ENCODE measurements at regions not wholly inside any gene's neighbourhood (a gene's known extent, or its start where the extent isn't known, plus 50 kb on each side); places are given as distances from the start of the nearest gene placed in this dataset.

DNA sequence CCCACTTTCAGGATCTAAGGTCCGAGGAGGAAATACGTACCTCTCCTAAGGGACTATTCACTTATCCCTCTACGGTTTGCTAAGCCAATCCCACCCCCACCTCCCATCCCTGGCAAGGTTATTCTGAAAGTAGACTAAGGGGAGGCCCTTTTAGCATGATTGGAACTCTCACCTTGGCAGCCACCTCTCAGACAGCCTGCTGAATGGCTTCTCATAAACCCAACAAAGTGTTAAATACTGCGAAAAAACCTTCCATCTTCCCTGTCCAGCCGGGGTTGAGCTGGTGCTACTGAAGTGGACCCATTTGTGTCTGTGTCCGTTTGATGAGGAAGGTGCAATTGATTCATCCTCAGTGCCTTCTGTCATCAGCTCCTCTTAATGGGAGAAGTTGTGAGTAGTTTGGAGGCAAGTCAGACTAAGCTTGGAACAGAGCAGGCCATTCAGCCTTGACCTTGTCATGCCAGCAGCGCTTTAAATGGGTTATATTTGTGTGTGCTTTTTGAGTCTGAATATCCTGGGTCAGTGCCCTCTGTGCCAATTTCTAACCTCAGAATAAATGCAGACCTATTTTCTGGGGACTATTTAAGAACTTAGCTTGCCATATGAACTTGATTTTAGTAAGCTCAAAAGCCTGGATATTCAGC, 476.3 kb upstream of the ZNF608 start:
- 73 to 80% methylated on average over 4 to 7 of the region's 7 CpGs for WGBS, 2 donors (ENCODE audit: low coverage in 1 of 2)
- in situ Hi-C loops (cut with MboI; ENCODE audit: low pct_ligation_motif_present in 1 of 4, low pct_unique_long_range_greater_than_20kb in 1 of 4, low sequenced_read_pairs in 3 of 4) = no loop called here

DNA sequence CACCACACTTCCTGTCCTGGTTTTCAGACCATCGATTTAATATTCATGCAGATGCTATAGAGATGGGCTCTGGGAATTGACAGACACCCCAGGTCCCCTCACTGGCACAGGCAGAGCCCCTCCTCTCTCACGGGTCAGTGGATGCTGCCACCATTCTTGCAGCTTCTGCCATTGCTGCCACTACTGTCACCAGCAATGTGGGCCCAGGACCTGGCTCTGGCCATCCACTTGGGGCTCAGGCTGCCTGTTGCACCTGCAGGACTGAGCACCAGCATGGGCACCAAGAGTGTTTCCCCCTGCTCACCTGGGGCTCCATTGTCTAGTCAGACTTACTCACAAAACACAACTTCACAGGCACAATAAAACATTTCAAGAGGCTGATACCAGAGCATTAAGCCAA, 479.0 kb upstream of the ZNF608 start:
- Histone ChIP-seq H3K27ac (no peak overlapping the region), H3K27me3 (no peaks in the 10 kb centered on the region), H3K4me3 (no peak overlapping the region), H3K4me1 (no peaks in the 10 kb centered on the region), H3K36me3 (no peaks in the 10 kb centered on the region), H3K9me3 (no peaks in the 10 kb centered on the region)
- no peak for TF ChIP-seq POLR2A (IDR thresholded peaks at IDR 0.05)
- TF ChIP-seq, protein P1, sequence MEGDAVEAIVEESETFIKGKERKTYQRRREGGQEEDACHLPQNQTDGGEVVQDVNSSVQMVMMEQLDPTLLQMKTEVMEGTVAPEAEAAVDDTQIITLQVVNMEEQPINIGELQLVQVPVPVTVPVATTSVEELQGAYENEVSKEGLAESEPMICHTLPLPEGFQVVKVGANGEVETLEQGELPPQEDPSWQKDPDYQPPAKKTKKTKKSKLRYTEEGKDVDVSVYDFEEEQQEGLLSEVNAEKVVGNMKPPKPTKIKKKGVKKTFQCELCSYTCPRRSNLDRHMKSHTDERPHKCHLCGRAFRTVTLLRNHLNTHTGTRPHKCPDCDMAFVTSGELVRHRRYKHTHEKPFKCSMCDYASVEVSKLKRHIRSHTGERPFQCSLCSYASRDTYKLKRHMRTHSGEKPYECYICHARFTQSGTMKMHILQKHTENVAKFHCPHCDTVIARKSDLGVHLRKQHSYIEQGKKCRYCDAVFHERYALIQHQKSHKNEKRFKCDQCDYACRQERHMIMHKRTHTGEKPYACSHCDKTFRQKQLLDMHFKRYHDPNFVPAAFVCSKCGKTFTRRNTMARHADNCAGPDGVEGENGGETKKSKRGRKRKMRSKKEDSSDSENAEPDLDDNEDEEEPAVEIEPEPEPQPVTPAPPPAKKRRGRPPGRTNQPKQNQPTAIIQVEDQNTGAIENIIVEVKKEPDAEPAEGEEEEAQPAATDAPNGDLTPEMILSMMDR (IDR thresholded peaks at IDR 0.05) = no peak
- no peak for TF ChIP-seq EP300 (IDR thresholded peaks at IDR 0.05; ENCODE audit: low read depth)
- TF ChIP-seq POLR2AphosphoS5 (IDR thresholded peaks at IDR 0.05) = no peak
- DNase-seq = no peak
- in situ Hi-C loops (cut with MboI; ENCODE audit: low pct_ligation_motif_present in 1 of 4, low pct_unique_long_range_greater_than_20kb in 1 of 4, low sequenced_read_pairs in 3 of 4) (no loop called here), intact Hi-C loops (cut with DNase I; ENCODE audit: low total_unique reads) (no loop called here)
- 40 to 41% methylated on average over 2 of the region's 2 CpGs for WGBS, 2 donors (ENCODE audit: low coverage in 1 of 2)

More for the DNA sequence above, 476.3 kb upstream of the ZNF608 start:
- Histone ChIP-seq H3K4me3 (no peak overlapping the region), H3K4me1 (no peaks in the 10 kb centered on the region), H3K27me3 (no peaks in the 10 kb centered on the region), H3K9me3 (no peaks in the 10 kb centered on the region), H3K36me3 (no peaks in the 10 kb centered on the region), H3K27ac (no peak overlapping the region)
- no peak for DNase-seq
- TF ChIP-seq POLR2A (IDR thresholded peaks at IDR 0.05) = no peak
- TF ChIP-seq, protein P1 (IDR thresholded peaks at IDR 0.05) = no peak
- TF ChIP-seq EP300 (IDR thresholded peaks at IDR 0.05; ENCODE audit: low read depth) = no peak
- no peak for TF ChIP-seq POLR2AphosphoS5 (IDR thresholded peaks at IDR 0.05)
- intact Hi-C loops (cut with DNase I; ENCODE audit: low total_unique reads) = no loop called here

DNA sequence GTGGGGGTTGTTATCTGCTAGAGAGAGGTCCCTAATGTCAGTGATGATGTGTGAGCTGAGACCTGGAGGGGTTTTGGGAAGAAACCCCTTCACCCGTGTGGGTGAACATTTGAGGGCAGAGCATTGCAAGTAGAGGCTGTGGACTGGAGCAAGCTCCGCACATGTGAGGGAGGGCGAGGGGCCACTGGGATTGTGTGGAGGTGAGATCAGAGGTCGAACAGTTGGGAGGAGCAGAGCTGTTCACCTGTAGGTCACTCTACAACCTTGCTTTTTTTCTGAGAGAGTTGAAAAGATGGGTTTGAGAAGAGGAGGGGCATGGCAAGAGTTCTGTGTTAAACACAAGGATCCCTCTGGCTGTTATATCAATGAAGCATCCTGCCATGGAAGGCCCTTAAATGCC, 480.4 kb upstream of the ZNF608 start:
- H3K27ac ChIP-seq = no peak overlapping the region
- in situ Hi-C loops (cut with MboI; ENCODE audit: low pct_ligation_motif_present in 1 of 4, low pct_unique_long_range_greater_than_20kb in 1 of 4, low sequenced_read_pairs in 3 of 4) (no loop called here), intact Hi-C loops (cut with DNase I; ENCODE audit: low total_unique reads) (no loop called here)
- no peaks in the 10 kb centered on the region for H3K9me3 ChIP-seq
- TF ChIP-seq POLR2AphosphoS5 (IDR thresholded peaks at IDR 0.05) (no peak), POLR2A (IDR thresholded peaks at IDR 0.05) (no peak), EP300 (IDR thresholded peaks at IDR 0.05; ENCODE audit: low read depth) (no peak)
- TF ChIP-seq, protein P1 (IDR thresholded peaks at IDR 0.05) = no peak
- H3K4me1 ChIP-seq = no peaks in the 10 kb centered on the region
- H3K4me3 ChIP-seq = no peak overlapping the region
- no peaks in the 10 kb centered on the region for H3K36me3 ChIP-seq
- DNase-seq = no peak
- WGBS, 2 donors (ENCODE audit: low coverage in 1 of 2) = 97% methylated on average over 4 of the region's 4 CpGs; no CpG with 5 or more reads in 1 of the 2 donors
- no peaks in the 10 kb centered on the region for H3K27me3 ChIP-seq

DNA sequence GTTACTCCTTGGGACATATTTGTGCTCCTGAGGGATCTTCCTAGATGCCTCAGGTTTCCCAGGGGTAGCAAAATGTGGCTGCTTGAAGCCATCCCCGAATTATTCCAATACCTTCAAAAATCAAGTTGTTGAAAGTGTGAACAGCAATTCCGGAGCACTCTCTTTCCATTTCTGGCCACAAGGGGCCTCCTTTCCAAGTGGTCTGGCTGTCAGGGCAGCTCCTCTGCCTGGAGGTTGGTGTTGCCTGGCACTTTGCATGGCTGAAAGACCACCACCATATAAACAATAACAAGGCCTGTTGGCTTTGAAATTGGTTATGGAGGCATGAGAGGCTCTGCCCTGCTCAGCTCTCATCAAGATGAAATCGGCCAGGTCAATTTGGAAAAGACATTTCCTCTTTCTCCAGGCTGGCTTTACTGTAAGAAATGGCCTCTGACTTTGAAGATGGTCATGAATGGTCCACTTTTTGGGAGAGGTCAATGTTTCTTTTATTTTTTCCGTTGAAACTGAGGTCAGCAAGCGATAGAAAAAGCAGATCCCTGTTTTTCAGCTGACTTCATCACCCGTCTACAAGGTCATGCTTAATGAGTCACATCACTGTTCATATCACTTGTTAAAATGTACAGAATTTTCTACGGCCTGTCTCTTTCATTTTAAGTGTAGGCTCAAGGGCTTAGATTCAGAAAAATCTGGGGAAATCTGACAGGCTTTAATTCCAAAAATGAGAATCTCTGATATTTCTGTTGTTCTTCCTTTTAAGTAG, 481.1 kb upstream of the ZNF608 start:
- no peaks in the 10 kb centered on the region for H3K4me1 ChIP-seq
- DNase-seq = peak; percentile 9
- H3K36me3 ChIP-seq = no peaks in the 10 kb centered on the region
- H3K9me3 ChIP-seq = no peaks in the 10 kb centered on the region
- in situ Hi-C loops (cut with MboI; ENCODE audit: low pct_ligation_motif_present in 1 of 4, low pct_unique_long_range_greater_than_20kb in 1 of 4, low sequenced_read_pairs in 3 of 4) = no loop called here
- 85 to 87% methylated on average over 5 to 7 of the region's 7 CpGs for WGBS, 2 donors (ENCODE audit: low coverage in 1 of 2)
- no peak overlapping the region for H3K27ac ChIP-seq
- intact Hi-C loops (cut with DNase I; ENCODE audit: low total_unique reads) = no loop called here
- no peak for TF ChIP-seq POLR2AphosphoS5 (IDR thresholded peaks at IDR 0.05)
- TF ChIP-seq EP300 (IDR thresholded peaks at IDR 0.05; ENCODE audit: low read depth) = no peak
- TF ChIP-seq, protein P1 (IDR thresholded peaks at IDR 0.05) = peak; percentile 26 to 43 (median 30)
- TF ChIP-seq POLR2A (IDR thresholded peaks at IDR 0.05) = no peak
- no peak overlapping the region for H3K4me3 ChIP-seq
- no peaks in the 10 kb centered on the region for H3K27me3 ChIP-seq
